ENCODE measurements at regions not wholly inside any gene's neighbourhood (a gene's known extent, or its start where the extent isn't known, plus 50 kb on each side); places are given as distances from the start of the nearest gene placed in this dataset.

DNA sequence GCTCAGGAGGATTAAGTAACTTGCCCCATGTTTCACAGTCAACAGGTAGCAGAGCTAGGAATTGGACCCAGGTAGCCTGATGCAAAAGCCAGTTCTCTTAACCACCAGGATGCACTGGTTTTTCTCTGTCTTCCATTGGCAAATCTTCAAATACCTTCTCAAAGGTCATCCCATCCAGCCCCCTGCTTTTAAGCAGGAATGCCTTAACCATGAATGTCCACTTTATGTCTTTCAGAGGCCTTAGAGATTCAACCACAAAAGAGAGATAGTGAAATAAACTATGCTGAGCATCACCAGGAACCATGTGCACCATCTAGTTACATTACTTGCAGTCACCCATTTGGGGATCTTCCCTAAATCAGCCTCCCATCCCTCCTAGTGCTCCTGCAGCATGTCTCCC is 94.3 kb downstream of the C17orf67 start:
- no peak for DNase-seq

GRCh38 chr17:56739776-56740175 is 93.9 kb downstream of the C17orf67 start:
- no peak for DNase-seq

- no peak for DNase-seq
These were observed 93.2 kb downstream of the C17orf67 start for GRCh38 chr17:56740481-56740880.

Data from activated naive CD4-positive, alpha-beta T cell (primary cell).